Suppressor macrophage (primary cell): ENCODE measurements at regions not wholly inside any gene's neighbourhood (a gene's known extent, or its start where the extent isn't known, plus 50 kb on each side); places are given as distances from the start of the nearest gene placed in this dataset.

Experiments used
- DNase-seq, 4 experiments: peaks; one replicate each; pipeline ENCODE4 v3.0.0-alpha.2; 2020 to 2022

DNA sequence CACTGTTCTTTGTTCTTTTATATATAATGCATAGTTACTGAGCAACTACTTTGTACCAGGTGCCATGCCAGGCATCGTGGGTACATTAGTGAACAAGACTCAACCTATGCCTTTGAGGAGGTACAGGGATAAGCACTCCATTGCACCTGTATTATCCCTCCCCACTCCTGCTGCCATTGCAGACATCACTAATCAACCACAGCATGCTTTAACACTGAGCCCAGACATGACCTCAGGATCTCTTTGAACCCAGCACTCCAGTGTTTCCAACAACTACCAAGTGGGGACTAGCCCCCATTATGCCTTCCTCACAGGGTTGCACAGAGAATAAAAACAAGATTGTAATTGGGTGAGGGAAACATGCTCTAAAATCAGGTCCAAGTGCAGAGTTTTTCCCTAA, 60.5 kb upstream of the COL13A1 start:
- no peak for DNase-seq

DNA sequence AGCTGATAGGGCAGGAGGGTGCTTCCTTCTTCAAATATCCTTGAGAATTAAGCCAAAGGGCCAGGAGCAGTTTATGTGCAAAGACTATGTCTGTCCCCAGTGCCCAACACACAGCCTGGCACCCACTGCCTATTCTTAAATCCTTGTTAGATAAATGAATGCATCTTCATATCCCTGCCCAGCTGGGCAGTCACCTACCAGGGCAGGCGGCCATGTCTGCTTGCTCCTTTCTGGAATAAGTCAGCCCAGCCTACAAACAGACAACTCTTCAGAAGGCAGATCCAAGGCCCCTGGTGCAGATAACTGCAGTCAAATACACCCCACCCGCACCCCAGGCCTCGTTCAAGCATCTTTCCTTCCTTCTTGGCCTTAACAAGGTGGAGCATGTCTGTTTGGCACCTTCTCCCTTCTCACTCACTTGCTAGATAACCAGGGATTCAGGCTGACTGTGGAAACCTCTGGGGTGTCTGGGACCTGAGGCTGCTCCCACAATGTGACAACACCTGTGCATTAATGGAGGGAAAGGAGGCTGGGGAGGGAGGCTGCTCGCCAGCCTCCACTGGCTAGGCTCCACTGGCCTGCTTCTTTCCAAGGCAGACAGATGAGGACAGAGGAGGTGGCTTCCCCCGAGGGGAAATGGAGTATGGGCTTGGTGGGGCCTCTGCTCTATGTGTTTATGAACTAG, 59.9 kb upstream of the COL13A1 start:
- DNase-seq = no peak

DNA sequence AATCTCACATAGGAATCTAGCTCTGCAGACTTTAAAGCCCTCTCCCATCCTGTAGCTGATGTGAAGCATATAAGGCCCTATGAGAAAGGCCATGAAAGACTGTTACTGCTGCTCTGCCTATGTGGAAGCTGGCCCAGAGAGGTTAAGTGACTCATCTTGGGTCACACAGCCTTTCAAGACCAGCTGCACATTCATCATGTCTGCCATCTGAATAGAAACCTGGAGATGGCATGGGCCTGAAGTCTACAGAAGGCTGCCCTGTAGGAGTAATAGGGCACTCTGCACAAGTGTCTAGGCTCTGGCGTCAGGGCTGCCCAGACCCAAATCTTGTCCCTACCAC, 59.4 kb upstream of the COL13A1 start:
- no peak for DNase-seq

DNA sequence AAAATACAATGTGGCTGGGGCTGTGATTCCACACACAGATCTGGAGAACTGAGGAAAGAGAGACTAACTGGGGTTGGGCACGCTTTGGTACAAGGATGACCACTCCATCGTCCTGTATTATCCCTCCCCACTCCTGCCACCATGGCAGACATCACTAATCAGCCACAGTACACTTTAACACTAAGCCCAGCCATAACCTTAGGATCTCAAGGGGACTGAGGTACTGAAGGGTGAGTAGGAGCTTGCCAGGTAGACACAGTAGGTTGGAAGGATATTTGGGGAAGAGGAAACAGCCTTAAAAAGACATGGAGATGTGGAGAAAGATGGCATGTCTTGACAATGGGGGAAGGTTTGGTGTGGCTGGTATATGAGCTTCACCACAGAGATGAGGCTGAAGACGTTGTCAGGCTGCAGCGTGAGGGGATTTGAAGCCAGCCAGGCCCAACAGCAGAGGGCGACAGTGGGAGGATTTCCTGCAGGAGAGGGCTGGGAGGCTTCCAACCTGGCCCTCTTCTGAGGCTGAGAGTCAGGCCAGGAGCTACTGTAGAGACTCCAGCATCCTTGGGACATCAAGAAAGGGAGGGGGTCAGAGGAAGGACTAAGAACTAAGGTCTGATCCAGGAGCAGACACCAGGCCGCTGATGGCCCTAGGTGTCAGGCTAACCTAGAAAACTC, 58.6 kb upstream of the COL13A1 start:
- peak; percentile 28 to 59 (median 42) for DNase-seq

DNA sequence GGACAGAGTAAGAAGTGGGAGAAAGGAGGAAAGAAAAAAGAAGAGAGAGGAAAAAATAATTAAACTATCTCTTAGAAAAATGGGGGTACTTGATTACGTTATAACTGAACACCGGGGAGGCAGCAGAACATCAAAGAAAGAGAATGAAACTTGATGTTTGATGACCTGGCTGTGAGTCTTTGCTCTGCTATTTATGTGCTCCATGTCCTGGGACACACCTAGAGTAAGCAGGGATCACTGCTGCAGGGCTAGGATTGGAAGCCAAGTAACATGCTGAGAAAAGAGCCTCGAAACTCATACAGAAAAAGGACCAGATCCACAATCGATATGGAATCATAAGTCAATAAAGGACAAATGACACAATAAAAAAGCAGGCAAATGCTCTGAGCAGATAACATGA, 56.7 kb upstream of the COL13A1 start:
- no peak for DNase-seq

DNA sequence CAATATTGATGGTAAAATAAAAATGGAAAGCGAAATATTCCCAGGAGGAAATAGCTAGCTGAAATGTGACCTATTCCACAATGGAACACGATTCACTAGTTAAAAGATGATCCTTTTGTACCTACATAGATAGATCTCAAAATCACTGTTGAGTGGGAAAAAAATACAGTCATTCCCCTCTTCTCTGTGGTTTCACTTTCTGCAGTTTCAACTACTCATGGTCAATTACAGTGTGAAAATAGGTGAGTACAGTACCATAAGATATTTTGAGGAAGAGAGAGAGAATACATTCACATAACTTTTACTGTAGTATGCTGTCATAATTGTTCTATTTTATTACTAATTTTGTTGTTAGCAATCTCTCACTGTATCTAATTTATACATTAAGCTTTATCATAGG, 56.0 kb upstream of the COL13A1 start:
- DNase-seq = no peak

DNA sequence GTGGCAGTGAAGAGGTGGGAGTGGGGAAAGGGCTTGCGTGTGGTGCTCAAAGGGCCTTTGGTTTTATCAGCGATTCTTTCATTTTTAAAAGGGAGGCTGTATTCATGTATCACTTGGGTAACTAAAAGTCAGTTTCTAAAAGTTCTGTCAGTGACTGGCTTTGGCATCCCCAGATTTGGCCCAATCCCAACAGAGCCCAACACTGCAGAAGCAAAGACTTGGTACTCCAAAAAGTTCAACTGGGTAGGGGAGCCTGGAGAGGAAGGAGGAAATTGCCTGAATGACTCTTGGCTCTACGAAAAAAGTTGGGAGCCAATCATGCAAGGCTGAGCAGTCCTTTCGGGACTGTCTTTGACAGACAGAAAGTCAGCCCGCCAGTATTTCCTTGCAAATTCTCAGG, 54.5 kb upstream of the COL13A1 start:
- no peak for DNase-seq

DNA sequence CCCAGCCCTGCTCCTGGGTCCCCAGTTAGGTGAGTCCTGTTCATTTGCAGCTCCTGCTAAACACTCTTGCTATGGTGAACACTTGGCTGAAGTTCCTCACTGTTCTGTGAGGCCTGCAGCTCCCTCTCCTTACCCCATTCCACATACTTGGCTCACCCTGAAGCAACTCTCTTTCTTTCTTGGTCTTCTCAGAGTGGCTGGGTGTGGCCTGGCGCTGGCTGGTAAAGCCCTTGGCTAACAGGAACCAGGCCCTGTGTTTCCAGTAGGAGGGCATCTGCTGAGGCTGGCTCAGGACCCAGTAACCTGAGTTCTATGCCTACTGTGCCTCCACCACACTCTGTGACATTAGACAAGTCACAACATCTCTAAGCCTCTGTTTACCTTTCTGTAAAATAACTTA, 53.1 kb upstream of the COL13A1 start:
- no peak for DNase-seq

DNA sequence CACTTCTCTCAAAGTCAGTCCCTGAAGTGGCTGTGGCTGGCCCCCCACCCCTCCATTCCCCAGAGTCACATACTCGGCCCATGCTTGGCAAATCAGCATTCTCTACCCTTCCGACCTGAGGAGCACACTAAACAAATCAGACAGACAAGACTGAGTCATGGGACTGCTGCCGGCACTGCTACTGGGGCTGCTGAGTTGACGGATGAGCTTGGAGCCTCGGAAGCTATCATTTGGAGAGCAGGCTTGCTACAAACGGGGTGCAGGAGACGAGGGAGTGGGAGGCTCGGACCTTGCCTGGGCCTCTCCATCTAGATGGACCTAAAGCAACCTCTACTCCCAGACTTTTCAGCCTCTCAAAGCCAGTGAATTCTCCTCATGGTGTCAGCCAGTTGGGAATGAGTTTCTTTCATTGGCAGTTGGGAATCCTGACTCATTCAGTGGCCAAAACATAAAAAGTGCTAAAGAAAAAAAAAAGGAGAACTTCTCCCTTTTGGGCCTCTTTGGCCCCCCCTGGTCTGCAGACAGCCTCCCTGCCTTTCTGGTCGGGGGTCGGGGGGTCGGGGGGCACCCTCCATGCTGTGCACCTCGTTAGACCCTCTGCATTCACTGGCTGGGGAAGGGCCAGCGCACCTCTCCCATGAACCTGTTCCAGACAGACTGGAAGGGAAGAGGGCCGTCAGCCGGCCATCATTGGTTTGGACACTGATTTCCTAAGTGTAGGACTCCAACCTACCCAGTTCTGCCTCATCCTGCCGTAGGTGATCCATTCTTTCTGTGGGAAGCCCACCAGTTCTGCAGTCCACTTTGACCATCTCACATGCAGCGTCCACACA, 52.3 kb upstream of the COL13A1 start:
- DNase-seq = no peak

DNA sequence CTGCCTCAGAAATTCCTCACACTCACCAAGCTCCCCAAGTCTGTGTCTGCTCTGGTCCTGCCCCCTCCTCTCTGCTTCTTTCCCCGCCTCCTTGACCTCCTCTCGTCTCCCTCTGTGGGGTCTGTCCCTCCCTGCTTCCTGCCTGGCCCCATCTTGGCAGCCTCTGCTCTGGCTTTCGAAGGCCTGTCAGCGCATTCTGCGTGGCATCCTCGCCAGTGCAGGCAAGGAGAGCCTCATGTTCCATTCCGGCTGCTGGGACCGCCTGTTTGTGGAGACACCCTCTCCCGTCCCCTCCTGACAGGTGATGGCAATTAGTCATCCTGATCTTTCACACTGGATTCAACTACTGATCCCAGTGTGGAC, 51.7 kb upstream of the COL13A1 start:
- no peak for DNase-seq

DNA sequence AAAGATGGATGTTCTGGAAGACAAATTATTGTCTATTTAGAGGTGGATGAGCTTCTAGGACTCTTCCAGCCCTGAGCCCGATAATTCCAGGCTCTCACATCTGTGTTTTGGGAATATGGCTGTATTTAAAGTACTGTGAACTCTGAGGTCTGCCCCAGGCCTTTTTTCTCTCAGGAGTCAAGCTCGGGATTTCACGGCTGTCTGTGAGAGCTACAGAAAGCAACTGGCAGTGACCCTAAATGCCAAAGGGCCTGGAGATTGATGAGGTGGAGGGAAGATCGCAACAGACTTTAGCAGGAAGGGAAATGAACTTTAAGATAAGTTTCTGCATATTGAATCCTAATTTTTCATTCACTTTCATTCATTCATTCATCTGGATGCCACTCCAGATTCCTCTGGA, 51.0 kb upstream of the COL13A1 start:
- no peak for DNase-seq

DNA sequence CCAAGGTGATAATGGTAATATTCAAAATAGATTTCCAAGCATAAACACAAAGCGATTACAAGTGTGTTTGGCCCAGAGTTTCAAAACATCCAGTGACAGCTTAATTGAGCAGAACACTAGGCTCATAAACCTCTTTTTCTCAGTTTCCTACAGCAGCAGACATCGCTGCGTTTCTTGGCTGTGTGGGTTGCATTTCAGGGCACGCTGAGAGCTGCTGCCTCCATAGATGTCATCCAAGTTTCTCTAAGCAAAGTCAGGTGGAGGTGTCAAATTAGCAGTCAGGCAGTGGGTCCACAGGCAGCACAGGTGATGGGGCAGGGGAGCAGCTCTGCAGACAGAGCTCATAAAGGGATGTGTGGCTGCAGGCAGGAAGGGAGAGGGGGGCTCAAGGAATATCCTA, 50.5 kb upstream of the COL13A1 start:
- DNase-seq = no peak
